Choroid plexus epithelial cell (primary cell): ENCODE measurements at regions not wholly inside any gene's neighbourhood (a gene's known extent, or its start where the extent isn't known, plus 50 kb on each side); places are given as distances from the start of the nearest gene placed in this dataset.
A peak's percentile ranks its signal among the peaks of the same experiment; 100 is the strongest.

ENCODE experiments used
- DNase-seq: peaks from one replicate; pipeline ENCODE4 v3.0.0-alpha.2; 2010; ENCODE audit warnings: low read depth
- H3K4me3 ChIP-seq: 2 replicates; pipeline ENCODE4 v1.5.1; 2011; ENCODE audit warnings: low read depth, mild to moderate bottlenecking, control low read depth, low read length, moderate library complexity
- CTCF ChIP-seq: conservative IDR thresholded peaks from 2 replicates; pipeline ENCODE4 v1.5.1; 2011; ENCODE audit warnings: low read depth, mild to moderate bottlenecking, control low read depth, inconsistent platforms, low read length, moderate library complexity

- no peak for DNase-seq
- H3K4me3 ChIP-seq = no peak overlapping the region
- no peak for TF ChIP-seq CTCF
Observed at GRCh38 chr5:87867281-87867680, 401.4 kb downstream of the TMEM161B start.

- no peak overlapping the region for H3K4me3 ChIP-seq
- TF ChIP-seq CTCF = no peak
- DNase-seq = no peak
Observed at GRCh38 chr5:87853541-87853940, 415.1 kb downstream of the TMEM161B start.

- no peak for DNase-seq
- no peak overlapping the region for H3K4me3 ChIP-seq
- no peak for TF ChIP-seq CTCF
Observed at GRCh38 chr5:87851603-87852002, 417.0 kb downstream of the TMEM161B start.

GRCh38 chr5:87850843-87851242, 417.8 kb downstream of the TMEM161B start:
- DNase-seq = no peak
- no peak overlapping the region for H3K4me3 ChIP-seq
- no peak for TF ChIP-seq CTCF

- peak; percentile 1 for DNase-seq
- TF ChIP-seq CTCF = no peak
- H3K4me3 ChIP-seq = no peak overlapping the region
Observed at GRCh38 chr5:87845734-87846133, 422.9 kb downstream of the TMEM161B start.

- no peak for TF ChIP-seq CTCF
- DNase-seq = no peak
- H3K4me3 ChIP-seq = no peak overlapping the region
Observed at GRCh38 chr5:87844866-87845265, 423.8 kb downstream of the TMEM161B start.

- DNase-seq = no peak
- TF ChIP-seq CTCF = no peak
- no peak overlapping the region for H3K4me3 ChIP-seq
Observed at GRCh38 chr5:87844449-87844848, 424.2 kb downstream of the TMEM161B start.
